GM12878 (cell line): ENCODE measurements at regions not wholly inside any gene's neighbourhood (a gene's known extent, or its start where the extent isn't known, plus 50 kb on each side); places are given as distances from the start of the nearest gene placed in this dataset.

Experiments
- CEBPB ChIP-seq, 2 experiments: fragments of 150-350 bp in 1 of 2; IDR thresholded peaks; 2 replicates each; pipeline ENCODE4 v1.6.1; 2012 to 2014; ENCODE audit warnings: low read depth in 2 of 2, low read length in 2 of 2, borderline replicate concordance in 1 of 2, inconsistent platforms in 1 of 2
- CTCF ChIP-seq, 3 experiments: IDR thresholded peaks in 2 of 3; conservative IDR thresholded peaks in 1 of 3; 2 replicates each; pipeline ENCODE4 v1.5.1; 2011; ENCODE audit warnings: low read depth in 3 of 3, low read length in 3 of 3, mild to moderate bottlenecking in 3 of 3, control low read depth in 2 of 3, moderate library complexity in 2 of 3, inconsistent platforms in 1 of 3, mixed read lengths in 1 of 3; ENCODE audit not compliant: control insufficient read depth in 2 of 3, insufficient read depth in 1 of 3; ENCODE audit errors: extremely low read depth in 1 of 3
- EP300 ChIP-seq, 2 experiments: fragments of 150-350 bp in 1 of 2; IDR thresholded peaks; 2 replicates each; pipeline ENCODE4 v1.6.1; 2011 to 2012; ENCODE audit warnings: low read depth in 2 of 2, low read length in 2 of 2, borderline replicate concordance in 1 of 2, improper control_type of control experiment in 1 of 2, inconsistent platforms in 1 of 2; ENCODE audit not compliant: control insufficient read depth in 1 of 2
- ESRRA ChIP-seq: IDR thresholded peaks from 2 replicates; pipeline ENCODE4 v1.6.1; 2012; ENCODE audit warnings: mild to moderate bottlenecking, low read length, improper control_type of control experiment
- JUND ChIP-seq: IDR thresholded peaks from 2 replicates; pipeline ENCODE4 v1.6.1; 2012; ENCODE audit warnings: low read depth, mild to moderate bottlenecking, low read length, improper control_type of control experiment, moderate library complexity
- POU2F2 ChIP-seq: IDR thresholded peaks from 3 replicates; pipeline ENCODE4 v1.6.1; 2011; ENCODE audit warnings: low read depth, mild to moderate bottlenecking, low read length, borderline replicate concordance
- RFX5 ChIP-seq: IDR thresholded peaks from 2 replicates; pipeline ENCODE4 v1.6.1; 2011; ENCODE audit warnings: low read depth, low read length, improper control_type of control experiment

GRCh38 chr18:24703316-24703715, 242.9 kb downstream of the HRH4 start:
- no peak for TF ChIP-seq CTCF (IDR thresholded peaks at IDR 0.05 in 2 of 3, conservative IDR thresholded peaks at IDR 0.05 in 1 of 3; ENCODE audit: control insufficient read depth in 2 of 3, extremely low read depth in 1 of 3, insufficient read depth in 1 of 3, low read depth in 3 of 3, low read length in 3 of 3)
- no peak for TF ChIP-seq RFX5
- TF ChIP-seq POU2F2: no peak
- no peak for TF ChIP-seq CEBPB (IDR thresholded peaks at IDR 0.05; ENCODE audit: borderline replicate concordance in 1 of 2, low read depth in 2 of 2, low read length in 2 of 2)
- no peak for TF ChIP-seq EP300 (IDR thresholded peaks at IDR 0.05; ENCODE audit: borderline replicate concordance in 1 of 2, control insufficient read depth in 1 of 2, low read depth in 2 of 2, low read length in 2 of 2)
- TF ChIP-seq JUND: no peak
- no peak for TF ChIP-seq ESRRA
